Natural killer cell (primary cell): ENCODE measurements at regions not wholly inside any gene's neighbourhood (a gene's known extent, or its start where the extent isn't known, plus 50 kb on each side); places are given as distances from the start of the nearest gene placed in this dataset.

Source experiments
- ATAC-seq, 3 donors: fragments of 150-1000 bp in 2 of 3; fragments of 200-7000 bp in 1 of 3; cut with Tn5 transposase; 1 replicate in 1 of 3; 2 replicates in 2 of 3; pipeline ENCODE4 v1.10.0; 2021; ENCODE audit warnings: mild to moderate bottlenecking in 2 of 3, moderate library complexity in 2 of 3
- DNase-seq, 2 donors: peaks; one replicate each; pipeline versions ENCODE4 v3.0.0 to v3.0.0-alpha.2; 2013 to 2021; ENCODE audit warnings: mixed read lengths in 1 of 2
- H3K27ac ChIP-seq: one replicate; pipeline ENCODE4 v1.5.1; 2013; ENCODE audit warnings: mild to moderate bottlenecking, low read length
- H3K27me3 ChIP-seq: one replicate; pipeline ENCODE4 v1.6.1; 2013; ENCODE audit warnings: low read length; ENCODE audit not compliant: control insufficient read depth, insufficient read depth
- H3K36me3 ChIP-seq: one replicate; pipeline ENCODE4 v1.6.1; 2013; ENCODE audit warnings: low read length; ENCODE audit not compliant: control insufficient read depth, insufficient read depth
- H3K4me1 ChIP-seq: one replicate; pipeline ENCODE4 v1.6.1; 2013; ENCODE audit warnings: low read length; ENCODE audit not compliant: control insufficient read depth, insufficient read depth
- H3K4me3 ChIP-seq: one replicate; pipeline ENCODE4 v1.5.1; 2013; ENCODE audit warnings: low read length
- H3K9me3 ChIP-seq: one replicate; pipeline ENCODE4 v1.6.1; 2013; ENCODE audit warnings: low read length; ENCODE audit not compliant: control insufficient read depth, insufficient read depth
- H3K27ac Mint-ChIP-seq, 2 donors: one replicate each; pipeline ENCODE4 v1.8.0; 2022; ENCODE audit warnings: mild to moderate bottlenecking in 2 of 2, mixed read lengths in 2 of 2, moderate library complexity in 1 of 2
- H3K27me3 Mint-ChIP-seq, 2 donors: one replicate each; pipeline ENCODE4 v1.8.0; 2022; ENCODE audit warnings: low read depth in 2 of 2, mixed read lengths in 2 of 2
- H3K36me3 Mint-ChIP-seq: one replicate; pipeline ENCODE4 v1.8.0; 2022; ENCODE audit warnings: mixed read lengths
- H3K4me1 Mint-ChIP-seq, 2 donors: one replicate each; pipeline ENCODE4 v1.8.0; 2022; ENCODE audit warnings: mixed read lengths in 2 of 2
- H3K4me3 Mint-ChIP-seq: one replicate; pipeline ENCODE4 v1.8.0; 2022; ENCODE audit warnings: mild to moderate bottlenecking, moderate library complexity, mixed read lengths
- H3K9me3 Mint-ChIP-seq, 2 donors: one replicate each; pipeline ENCODE4 v1.8.0; 2022; ENCODE audit warnings: mixed read lengths in 2 of 2
- CTCF ChIP-seq: fragments of 200-600 bp; IDR thresholded peaks from one replicate; pipeline ENCODE4 v1.8.0; 2022; ENCODE audit warnings: antibody characterized with exemption
- WGBS: methylation state at CpG from one replicate; pipeline ENCODE4 v1.1.7; 2013; ENCODE audit warnings: missing lambda C conversion rate; ENCODE audit not compliant: insufficient coverage; 5-methylcytosine and 5-hydroxymethylcytosine counted together
- intact Hi-C: fragments of 100-400 bp; cut with micrococcal nuclease; formaldehyde crosslinking; loops from one replicate; pipeline ENCODE4 v1.14.2; 2022

DNA sequence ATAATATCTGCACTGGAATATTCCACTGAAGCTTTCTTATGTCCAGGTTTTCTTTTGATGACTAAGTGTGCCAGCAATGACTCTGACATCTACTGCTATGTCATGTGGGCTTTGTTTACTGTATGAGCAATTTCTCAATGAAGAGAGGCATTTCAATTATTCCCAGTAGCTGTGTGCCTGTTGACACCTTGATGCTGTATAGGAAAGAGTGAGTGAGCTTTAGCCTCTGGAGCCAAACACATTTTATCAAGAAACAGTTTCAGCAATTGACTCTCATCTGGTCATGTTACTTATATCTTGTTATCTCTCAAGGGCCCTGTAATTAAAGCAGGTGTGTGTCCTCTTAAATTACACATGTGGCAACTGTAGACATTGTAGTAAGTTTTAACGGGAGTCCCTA, 493.2 kb upstream of the FANCL start:
- no peak for TF ChIP-seq CTCF
- H3K9me3 ChIP-seq: no peaks in the 10 kb centered on the region
- Mint-ChIP-seq H3K4me1 (peaks cover 0 to 4% of the 10 kb centered on the region in 2 donors), H3K36me3 (no peaks in the 10 kb centered on the region), H3K4me3 (no peak overlapping the region), H3K27ac (no peak overlapping the region), H3K27me3 (no peaks in the 10 kb centered on the region), H3K9me3 (peaks cover 0 to 2% of the 10 kb centered on the region in 2 donors)
- H3K4me3 ChIP-seq: no peak overlapping the region
- no peaks in the 10 kb centered on the region for H3K27me3 ChIP-seq
- no peak overlapping the region for H3K27ac ChIP-seq
- DNase-seq (no peak), ATAC-seq (no peak)
- no peaks in the 10 kb centered on the region for H3K36me3 ChIP-seq
- 87% methylated on average over 1 of the region's 1 CpG for WGBS
- intact Hi-C loops: no loop called here
- H3K4me1 ChIP-seq: no peaks in the 10 kb centered on the region

DNA sequence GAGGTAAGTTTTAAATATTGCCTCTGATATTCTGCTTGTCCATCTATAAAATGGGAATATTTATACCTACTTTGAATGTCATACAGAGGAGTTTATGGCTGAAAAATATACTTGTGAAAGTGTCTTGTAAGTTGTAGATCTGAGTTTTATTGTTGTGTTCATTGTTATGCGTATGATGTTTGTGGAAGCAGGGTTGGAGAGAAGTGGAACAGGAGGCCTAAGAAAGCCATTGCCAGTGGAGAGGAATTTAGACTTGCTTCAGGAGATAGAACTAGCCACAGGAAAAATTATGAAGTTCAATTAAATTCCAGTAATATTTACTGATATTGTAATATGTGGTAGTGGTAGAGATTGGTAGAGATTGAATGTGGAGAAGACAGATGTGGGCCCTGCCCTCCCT, 491.9 kb upstream of the FANCL start:
- peaks cover 0 to 4% of the 10 kb centered on the region in 2 donors for H3K4me1 Mint-ChIP-seq

GRCh38 chr2:58731488-58731869, 490.4 kb upstream of the FANCL start:
- no peak for ATAC-seq

More for the DNA sequence above, 491.9 kb upstream of the FANCL start:
- intact Hi-C loops: no loop called here
- Histone ChIP-seq H3K4me3 (no peak overlapping the region), H3K27ac (no peak overlapping the region), H3K9me3 (no peaks in the 10 kb centered on the region), H3K4me1 (no peaks in the 10 kb centered on the region), H3K36me3 (no peaks in the 10 kb centered on the region), H3K27me3 (no peaks in the 10 kb centered on the region)
- no peak for TF ChIP-seq CTCF
- no peak overlapping the region for H3K4me3 Mint-ChIP-seq
- ATAC-seq (no peak), DNase-seq (no peak)
- no peaks in the 10 kb centered on the region for H3K9me3 Mint-ChIP-seq
- H3K27ac Mint-ChIP-seq: no peak overlapping the region
- no peaks in the 10 kb centered on the region for H3K36me3 Mint-ChIP-seq
- H3K27me3 Mint-ChIP-seq: no peaks in the 10 kb centered on the region
- 95% methylated on average over 1 of the region's 1 CpG for WGBS

More at GRCh38 chr2:58731488-58731869, 490.4 kb upstream of the FANCL start:
- no CpG with 5 or more reads among the region's 2 CpGs for WGBS
- Mint-ChIP-seq H3K9me3 (no peaks in the 10 kb centered on the region), H3K36me3 (no peaks in the 10 kb centered on the region), H3K4me1 (peaks cover 0 to 4% of the 10 kb centered on the region in 2 donors), H3K4me3 (no peak overlapping the region), H3K27ac (no peak overlapping the region), H3K27me3 (no peaks in the 10 kb centered on the region)
- H3K9me3 ChIP-seq: no peaks in the 10 kb centered on the region
- no peak overlapping the region for H3K4me3 ChIP-seq
- H3K27me3 ChIP-seq: no peaks in the 10 kb centered on the region
- no peak for DNase-seq
- TF ChIP-seq CTCF: no peak
- no peaks in the 10 kb centered on the region for H3K36me3 ChIP-seq
- H3K27ac ChIP-seq: no peak overlapping the region
- intact Hi-C loops: no loop called here
- H3K4me1 ChIP-seq: no peaks in the 10 kb centered on the region
